ENCODE measurements at regions not wholly inside any gene's neighbourhood (a gene's known extent, or its start where the extent isn't known, plus 50 kb on each side); places are given as distances from the start of the nearest gene placed in this dataset.

GRCh38 chr11:107249054-107249453 is 208.6 kb downstream of the CWF19L2 start:
- no peaks in the 10 kb centered on the region for H3K36me3 ChIP-seq (replicated peaks; ENCODE audit: control insufficient read depth, insufficient read depth, low read length)
- DNase-seq: no peak
- H3K27me3 ChIP-seq (ENCODE audit: control insufficient read depth, insufficient read depth, low read length): no peaks in the 10 kb centered on the region
- no peak overlapping the region for H3K4me3 ChIP-seq (ENCODE audit: insufficient read depth, low read depth, low read length)

- no peak overlapping the region for H3K4me3 ChIP-seq (ENCODE audit: insufficient read depth, low read depth, low read length)
Observed at GRCh38 chr11:107247167-107247861, 210.3 kb downstream of the CWF19L2 start.

GRCh38 chr11:107243929-107244328 is 213.7 kb downstream of the CWF19L2 start:
- Histone ChIP-seq H3K4me3 (ENCODE audit: insufficient read depth, low read depth, low read length) (no peak overlapping the region), H3K27me3 (ENCODE audit: control insufficient read depth, insufficient read depth, low read length) (no peaks in the 10 kb centered on the region), H3K36me3 (replicated peaks; ENCODE audit: control insufficient read depth, insufficient read depth, low read length) (no peaks in the 10 kb centered on the region)
- no peak for DNase-seq

More at GRCh38 chr11:107247167-107247861, 210.3 kb downstream of the CWF19L2 start:
- no peaks in the 10 kb centered on the region for H3K27me3 ChIP-seq (ENCODE audit: control insufficient read depth, insufficient read depth, low read length)
- no peak for DNase-seq
- no peaks in the 10 kb centered on the region for H3K36me3 ChIP-seq (replicated peaks; ENCODE audit: control insufficient read depth, insufficient read depth, low read length)

GRCh38 chr11:107232451-107232850 is 214.2 kb upstream of the GUCY1A2 start:
- Histone ChIP-seq H3K4me3 (ENCODE audit: insufficient read depth, low read depth, low read length) (no peak overlapping the region), H3K36me3 (replicated peaks; ENCODE audit: control insufficient read depth, insufficient read depth, low read length) (no peaks in the 10 kb centered on the region), H3K27me3 (ENCODE audit: control insufficient read depth, insufficient read depth, low read length) (no peaks in the 10 kb centered on the region)
- DNase-seq: no peak

GRCh38 chr11:107224836-107225235 is 206.6 kb upstream of the GUCY1A2 start:
- no peaks in the 10 kb centered on the region for H3K27me3 ChIP-seq (ENCODE audit: control insufficient read depth, insufficient read depth, low read length)
- DNase-seq: no peak

GRCh38 chr11:107222916-107223460 is 204.7 kb upstream of the GUCY1A2 start:
- Histone ChIP-seq H3K36me3 (replicated peaks; ENCODE audit: control insufficient read depth, insufficient read depth, low read length) (no peaks in the 10 kb centered on the region), H3K27me3 (ENCODE audit: control insufficient read depth, insufficient read depth, low read length) (no peaks in the 10 kb centered on the region)

More at GRCh38 chr11:107224836-107225235, 206.6 kb upstream of the GUCY1A2 start:
- H3K36me3 ChIP-seq (replicated peaks; ENCODE audit: control insufficient read depth, insufficient read depth, low read length): no peaks in the 10 kb centered on the region
- no peak overlapping the region for H3K4me3 ChIP-seq (ENCODE audit: insufficient read depth, low read depth, low read length)

GRCh38 chr11:107222431-107222830 is 204.2 kb upstream of the GUCY1A2 start:
- H3K27me3 ChIP-seq (ENCODE audit: control insufficient read depth, insufficient read depth, low read length): no peaks in the 10 kb centered on the region
- DNase-seq: no peak
- H3K4me3 ChIP-seq (ENCODE audit: insufficient read depth, low read depth, low read length): no peak overlapping the region
- H3K36me3 ChIP-seq (replicated peaks; ENCODE audit: control insufficient read depth, insufficient read depth, low read length): no peaks in the 10 kb centered on the region

More at GRCh38 chr11:107222916-107223460, 204.7 kb upstream of the GUCY1A2 start:
- no peak for DNase-seq
- no peak overlapping the region for H3K4me3 ChIP-seq (ENCODE audit: insufficient read depth, low read depth, low read length)

GRCh38 chr11:107221748-107222285 is 203.5 kb upstream of the GUCY1A2 start:
- Histone ChIP-seq H3K4me3 (ENCODE audit: insufficient read depth, low read depth, low read length) (no peak overlapping the region), H3K36me3 (replicated peaks; ENCODE audit: control insufficient read depth, insufficient read depth, low read length) (no peaks in the 10 kb centered on the region), H3K27me3 (ENCODE audit: control insufficient read depth, insufficient read depth, low read length) (no peaks in the 10 kb centered on the region)
- DNase-seq: no peak

- no peaks in the 10 kb centered on the region for H3K36me3 ChIP-seq (replicated peaks; ENCODE audit: control insufficient read depth, insufficient read depth, low read length)
- DNase-seq: peak; percentile 13
- no peaks in the 10 kb centered on the region for H3K27me3 ChIP-seq (ENCODE audit: control insufficient read depth, insufficient read depth, low read length)
- H3K4me3 ChIP-seq (ENCODE audit: insufficient read depth, low read depth, low read length): no peak overlapping the region
Observed at GRCh38 chr11:107218123-107219013, 200.1 kb upstream of the GUCY1A2 start.

GRCh38 chr11:107217444-107217843 is 199.2 kb upstream of the GUCY1A2 start:
- DNase-seq: no peak
- Histone ChIP-seq H3K36me3 (replicated peaks; ENCODE audit: control insufficient read depth, insufficient read depth, low read length) (no peaks in the 10 kb centered on the region), H3K27me3 (ENCODE audit: control insufficient read depth, insufficient read depth, low read length) (no peaks in the 10 kb centered on the region), H3K4me3 (ENCODE audit: insufficient read depth, low read depth, low read length) (no peak overlapping the region)

- Histone ChIP-seq H3K4me3 (ENCODE audit: insufficient read depth, low read depth, low read length) (no peak overlapping the region), H3K36me3 (replicated peaks; ENCODE audit: control insufficient read depth, insufficient read depth, low read length) (no peaks in the 10 kb centered on the region), H3K27me3 (ENCODE audit: control insufficient read depth, insufficient read depth, low read length) (no peaks in the 10 kb centered on the region)
- DNase-seq: no peak
Observed at GRCh38 chr11:107215010-107215409, 196.7 kb upstream of the GUCY1A2 start.

GRCh38 chr11:107203656-107204055 is 185.4 kb upstream of the GUCY1A2 start:
- DNase-seq: no peak
- no peaks in the 10 kb centered on the region for H3K27me3 ChIP-seq (ENCODE audit: control insufficient read depth, insufficient read depth, low read length)
- H3K36me3 ChIP-seq (replicated peaks; ENCODE audit: control insufficient read depth, insufficient read depth, low read length): no peaks in the 10 kb centered on the region
- H3K4me3 ChIP-seq (ENCODE audit: insufficient read depth, low read depth, low read length): no peak overlapping the region

- H3K4me3 ChIP-seq (ENCODE audit: insufficient read depth, low read depth, low read length): no peak overlapping the region
- no peak for DNase-seq
- H3K36me3 ChIP-seq (replicated peaks; ENCODE audit: control insufficient read depth, insufficient read depth, low read length): no peaks in the 10 kb centered on the region
Observed at GRCh38 chr11:107202241-107202640, 184.0 kb upstream of the GUCY1A2 start.

GRCh38 chr11:107198490-107199007 is 180.3 kb upstream of the GUCY1A2 start:
- DNase-seq: no peak
- Histone ChIP-seq H3K27me3 (ENCODE audit: control insufficient read depth, insufficient read depth, low read length) (no peaks in the 10 kb centered on the region), H3K4me3 (ENCODE audit: insufficient read depth, low read depth, low read length) (no peak overlapping the region), H3K36me3 (replicated peaks; ENCODE audit: control insufficient read depth, insufficient read depth, low read length) (no peaks in the 10 kb centered on the region)

More at GRCh38 chr11:107202241-107202640, 184.0 kb upstream of the GUCY1A2 start:
- no peaks in the 10 kb centered on the region for H3K27me3 ChIP-seq (ENCODE audit: control insufficient read depth, insufficient read depth, low read length)

Data from H7 (cell line).